DMS114 treated with DMSO at 0.1 percent for 48 hours (cell line): ENCODE measurements at regions not wholly inside any gene's neighbourhood (a gene's known extent, or its start where the extent isn't known, plus 50 kb on each side); places are given as distances from the start of the nearest gene placed in this dataset.
"Not testable (repeated sequence)": the region's sequence is repeated elsewhere in the genome, so short reads cannot be mapped to it uniquely, and the experiment has no call there.

Experiments
- DNase-seq: peaks from one replicate; lab custom pipeline; 2025; ENCODE audit not compliant: unreplicated experiment; lab: John Stamatoyannopoulos, UW

GRCh38 chr15:94840794-94841783 lies 609.7 kb downstream of the MCTP2 start:
- DNase-seq: no peak

DNA sequence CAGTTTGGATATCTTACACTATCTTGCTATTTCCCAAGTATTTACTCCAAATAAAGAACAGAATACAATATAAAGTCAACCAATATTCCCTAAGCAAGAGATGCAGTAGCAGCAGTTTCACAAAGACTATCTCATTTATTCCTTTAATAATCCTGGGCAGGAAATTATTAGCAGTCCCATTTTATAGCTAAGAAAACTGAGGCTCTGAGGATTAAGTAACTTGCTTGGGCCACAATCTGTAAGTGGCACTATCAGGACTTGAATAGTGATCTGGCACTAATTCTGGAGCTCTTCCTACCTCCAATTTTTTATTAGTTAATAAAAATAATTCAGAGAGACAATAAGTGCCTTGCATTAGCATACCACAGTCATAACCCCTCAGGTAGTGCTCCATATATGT lies 611.7 kb downstream of the MCTP2 start:
- no peak for DNase-seq

DNA sequence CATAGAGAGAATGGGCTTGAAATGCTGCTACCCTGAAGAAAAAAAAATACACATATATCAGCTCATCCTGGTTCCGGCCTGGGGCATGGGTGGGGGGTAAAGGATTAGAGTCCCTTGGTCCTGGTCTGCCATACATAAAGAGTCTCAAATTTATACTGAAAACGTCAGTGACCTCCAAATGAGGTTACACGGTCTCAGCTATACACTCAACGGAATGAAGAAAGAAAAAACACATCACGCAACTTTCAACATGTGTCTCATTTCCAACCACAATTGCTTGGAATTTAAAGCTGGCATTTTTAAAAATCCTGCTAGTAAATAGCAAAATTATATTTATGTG lies 612.8 kb downstream of the MCTP2 start:
- no peak for DNase-seq

- DNase-seq: peak; percentile 44
These were observed 613.4 kb downstream of the MCTP2 start for GRCh38 chr15:94844538-94845389.

DNA sequence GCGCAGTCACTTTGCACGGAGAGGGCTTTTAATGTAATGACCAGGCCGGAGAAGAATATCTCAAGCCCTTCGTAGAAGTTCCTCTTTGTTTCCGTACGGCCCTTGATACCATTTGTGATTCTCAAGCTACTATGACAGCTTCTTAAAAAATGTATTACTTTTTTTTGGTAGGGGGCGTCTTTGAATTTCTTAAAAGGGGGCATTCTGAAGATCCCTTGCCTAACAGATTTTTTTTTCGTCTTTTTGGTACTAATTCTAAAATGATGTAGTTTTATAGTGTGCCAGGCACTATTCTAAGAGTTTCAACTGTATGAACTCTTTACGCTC lies 614.0 kb downstream of the MCTP2 start:
- peak; percentile 44 for DNase-seq

DNA sequence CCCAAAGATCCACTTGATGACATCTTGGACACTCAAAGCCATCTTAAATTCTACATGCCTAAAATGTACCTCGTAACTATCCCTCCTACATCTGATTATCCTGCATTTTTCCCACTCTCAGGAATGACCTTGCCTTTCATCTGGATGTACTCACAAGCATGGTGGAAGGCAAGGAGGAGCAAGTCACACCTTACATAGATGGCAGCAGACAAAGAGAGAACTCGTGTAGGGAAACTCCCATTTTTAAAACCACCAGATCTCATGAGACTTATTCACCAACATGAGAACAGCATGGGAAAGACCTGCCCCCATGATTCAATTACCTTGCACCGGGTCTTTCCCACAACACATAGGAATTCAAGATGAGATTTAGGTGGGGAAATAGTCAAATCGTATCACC lies 616.0 kb downstream of the MCTP2 start:
- DNase-seq: no peak

- DNase-seq: no peak
These were observed 616.7 kb downstream of the MCTP2 start for GRCh38 chr15:94848054-94848453.

- no peak for DNase-seq
These were observed 623.7 kb downstream of the MCTP2 start for GRCh38 chr15:94855018-94855408.

- DNase-seq: no peak
These were observed 624.3 kb downstream of the MCTP2 start for GRCh38 chr15:94855409-94856266.

GRCh38 chr15:94856267-94856854 lies 625.0 kb downstream of the MCTP2 start:
- DNase-seq: no peak

- DNase-seq: no peak
These were observed 626.1 kb downstream of the MCTP2 start for GRCh38 chr15:94857466-94857865.

DNA sequence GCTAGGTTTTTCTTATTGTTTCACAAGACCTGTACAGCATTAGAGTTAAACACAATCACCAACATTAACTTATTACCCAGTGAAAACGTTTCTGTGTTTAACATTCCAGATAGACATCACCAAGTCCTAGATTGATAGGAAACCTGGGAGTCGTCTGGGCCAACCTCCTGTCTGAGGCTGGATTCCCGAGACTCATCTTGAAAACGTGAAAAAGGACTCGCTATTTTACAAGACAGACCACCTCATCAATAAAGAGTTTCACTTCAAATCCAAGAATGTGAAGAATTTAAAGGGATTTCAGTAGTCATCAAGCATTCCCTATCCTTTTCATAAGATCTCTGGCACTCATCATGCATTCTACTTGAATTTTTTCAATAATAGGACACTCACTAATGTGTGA lies 626.6 kb downstream of the MCTP2 start:
- no peak for DNase-seq

DNA sequence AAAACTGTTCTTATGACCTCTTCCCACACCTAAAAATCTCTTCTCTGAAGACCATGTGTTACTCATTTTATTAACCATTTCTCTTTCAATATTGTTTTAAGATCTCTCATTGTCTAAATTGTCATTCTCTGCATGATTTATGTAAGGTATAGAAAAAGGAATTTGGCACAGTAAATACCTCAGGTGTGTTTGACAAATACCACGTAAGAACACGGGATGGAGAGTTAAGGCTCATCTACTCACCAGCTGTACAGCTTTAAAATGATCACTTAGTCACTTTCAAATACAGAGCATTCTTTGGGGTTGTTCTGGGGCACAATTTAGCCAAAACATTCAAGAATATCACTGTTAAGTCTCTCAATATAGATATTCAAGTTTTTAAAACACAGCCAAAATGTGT lies 627.1 kb downstream of the MCTP2 start:
- no peak for DNase-seq

GRCh38 chr15:94858920-94859319 lies 627.6 kb downstream of the MCTP2 start:
- no peak for DNase-seq

DNA sequence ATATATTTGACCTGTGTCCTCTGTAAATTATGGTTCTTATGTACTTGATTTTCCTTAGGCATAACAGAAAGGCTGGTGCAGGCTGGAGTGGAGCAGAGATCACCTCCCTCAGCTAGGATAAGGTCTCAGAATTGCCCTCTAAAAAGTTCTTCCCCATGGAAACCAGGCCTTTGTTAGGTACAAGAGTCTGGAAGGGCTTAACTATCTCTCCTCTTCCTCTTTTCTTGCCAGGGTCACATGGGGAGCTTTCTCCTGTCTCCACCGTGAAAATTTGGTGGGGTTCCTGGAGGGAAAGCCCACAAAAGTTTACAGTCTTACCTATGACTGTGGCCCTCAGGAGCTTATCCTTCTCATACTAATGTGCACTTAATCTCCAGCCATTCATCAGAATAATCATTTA lies 633.2 kb downstream of the MCTP2 start:
- DNase-seq: no peak

GRCh38 chr15:94868265-94868664 lies 636.9 kb downstream of the MCTP2 start:
- DNase-seq: not testable (repeated sequence)

- DNase-seq: no peak
These were observed 644.2 kb downstream of the MCTP2 start for GRCh38 chr15:94875550-94875949.

GRCh38 chr15:94877833-94878232 lies 646.5 kb downstream of the MCTP2 start:
- DNase-seq: no peak

DNA sequence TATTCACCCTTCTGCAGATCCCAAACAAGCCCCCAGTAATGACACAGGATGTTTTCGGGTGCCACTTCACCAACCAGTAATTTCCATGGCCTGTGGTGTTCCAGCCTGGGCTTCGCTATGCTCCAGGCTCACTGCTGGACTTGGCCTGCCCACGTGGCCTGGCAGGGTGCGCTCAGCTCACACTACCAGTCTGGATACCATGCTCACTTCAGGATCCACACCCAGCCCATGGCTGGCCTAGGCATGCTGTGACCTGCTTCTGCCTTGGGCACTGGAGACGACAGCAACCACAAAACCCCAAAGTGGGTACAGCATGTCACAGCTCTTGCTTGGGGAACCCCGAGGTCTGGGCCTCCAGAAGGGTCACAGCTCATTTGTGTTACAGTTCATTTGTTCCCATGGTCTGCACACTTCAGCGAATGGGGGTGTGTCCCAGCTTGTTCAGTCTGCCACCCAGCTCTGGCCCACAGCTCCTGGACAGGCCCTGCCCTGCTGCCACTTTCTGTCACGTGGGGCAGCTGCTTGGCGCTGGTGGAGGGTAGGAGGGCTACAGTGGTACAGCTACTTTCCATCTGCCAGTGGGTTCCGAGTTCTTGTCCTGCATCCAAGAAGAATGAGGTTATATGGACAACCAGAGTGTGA lies 650.8 kb downstream of the MCTP2 start:
- DNase-seq: no peak

DNA sequence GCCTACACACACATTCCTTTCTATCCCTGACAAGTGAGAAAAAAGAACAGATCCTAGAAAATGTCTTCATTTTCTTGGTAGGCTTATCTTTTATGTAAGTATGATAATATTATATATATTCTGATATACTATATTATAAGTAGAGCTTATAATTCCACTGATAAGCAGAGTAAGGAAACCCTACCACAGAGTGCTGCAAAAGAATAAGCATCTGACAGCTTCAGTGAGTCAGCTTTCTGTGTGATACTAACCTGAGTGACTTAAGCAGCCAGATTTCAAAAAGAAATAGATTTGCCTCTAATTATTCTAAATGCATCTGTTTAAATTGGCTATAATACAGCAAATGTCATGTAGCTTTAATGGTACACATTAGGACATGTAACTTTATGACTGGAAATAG lies 656.0 kb downstream of the MCTP2 start:
- DNase-seq: no peak
